ENCODE measurements at regions not wholly inside any gene's neighbourhood (a gene's known extent, or its start where the extent isn't known, plus 50 kb on each side); places are given as distances from the start of the nearest gene placed in this dataset.
"Not testable (repeated sequence)": the region's sequence is repeated elsewhere in the genome, so short reads cannot be mapped to it uniquely, and the experiment has no call there.

GRCh38 chr10:114751856-114752255, 69.7 kb upstream of the FHIP2A start:
- DNase-seq (ENCODE audit: low read depth) = no peak
- TF ChIP-seq, protein P1, sequence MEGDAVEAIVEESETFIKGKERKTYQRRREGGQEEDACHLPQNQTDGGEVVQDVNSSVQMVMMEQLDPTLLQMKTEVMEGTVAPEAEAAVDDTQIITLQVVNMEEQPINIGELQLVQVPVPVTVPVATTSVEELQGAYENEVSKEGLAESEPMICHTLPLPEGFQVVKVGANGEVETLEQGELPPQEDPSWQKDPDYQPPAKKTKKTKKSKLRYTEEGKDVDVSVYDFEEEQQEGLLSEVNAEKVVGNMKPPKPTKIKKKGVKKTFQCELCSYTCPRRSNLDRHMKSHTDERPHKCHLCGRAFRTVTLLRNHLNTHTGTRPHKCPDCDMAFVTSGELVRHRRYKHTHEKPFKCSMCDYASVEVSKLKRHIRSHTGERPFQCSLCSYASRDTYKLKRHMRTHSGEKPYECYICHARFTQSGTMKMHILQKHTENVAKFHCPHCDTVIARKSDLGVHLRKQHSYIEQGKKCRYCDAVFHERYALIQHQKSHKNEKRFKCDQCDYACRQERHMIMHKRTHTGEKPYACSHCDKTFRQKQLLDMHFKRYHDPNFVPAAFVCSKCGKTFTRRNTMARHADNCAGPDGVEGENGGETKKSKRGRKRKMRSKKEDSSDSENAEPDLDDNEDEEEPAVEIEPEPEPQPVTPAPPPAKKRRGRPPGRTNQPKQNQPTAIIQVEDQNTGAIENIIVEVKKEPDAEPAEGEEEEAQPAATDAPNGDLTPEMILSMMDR (conservative IDR thresholded peaks at IDR 0.05; ENCODE audit: low read depth, low read length) = no peak
- H3K4me3 ChIP-seq (ENCODE audit: low read depth, low read length) = no peak overlapping the region

GRCh38 chr10:114752570-114752969, 69.0 kb upstream of the FHIP2A start:
- DNase-seq (ENCODE audit: low read depth); H3K4me3 ChIP-seq (ENCODE audit: low read depth, low read length): not testable (repeated sequence)

GRCh38 chr10:114753126-114753525, 68.5 kb upstream of the FHIP2A start:
- TF ChIP-seq, protein P1 (conservative IDR thresholded peaks at IDR 0.05; ENCODE audit: low read depth, low read length) = no peak
- no peak for DNase-seq (ENCODE audit: low read depth)

DNA sequence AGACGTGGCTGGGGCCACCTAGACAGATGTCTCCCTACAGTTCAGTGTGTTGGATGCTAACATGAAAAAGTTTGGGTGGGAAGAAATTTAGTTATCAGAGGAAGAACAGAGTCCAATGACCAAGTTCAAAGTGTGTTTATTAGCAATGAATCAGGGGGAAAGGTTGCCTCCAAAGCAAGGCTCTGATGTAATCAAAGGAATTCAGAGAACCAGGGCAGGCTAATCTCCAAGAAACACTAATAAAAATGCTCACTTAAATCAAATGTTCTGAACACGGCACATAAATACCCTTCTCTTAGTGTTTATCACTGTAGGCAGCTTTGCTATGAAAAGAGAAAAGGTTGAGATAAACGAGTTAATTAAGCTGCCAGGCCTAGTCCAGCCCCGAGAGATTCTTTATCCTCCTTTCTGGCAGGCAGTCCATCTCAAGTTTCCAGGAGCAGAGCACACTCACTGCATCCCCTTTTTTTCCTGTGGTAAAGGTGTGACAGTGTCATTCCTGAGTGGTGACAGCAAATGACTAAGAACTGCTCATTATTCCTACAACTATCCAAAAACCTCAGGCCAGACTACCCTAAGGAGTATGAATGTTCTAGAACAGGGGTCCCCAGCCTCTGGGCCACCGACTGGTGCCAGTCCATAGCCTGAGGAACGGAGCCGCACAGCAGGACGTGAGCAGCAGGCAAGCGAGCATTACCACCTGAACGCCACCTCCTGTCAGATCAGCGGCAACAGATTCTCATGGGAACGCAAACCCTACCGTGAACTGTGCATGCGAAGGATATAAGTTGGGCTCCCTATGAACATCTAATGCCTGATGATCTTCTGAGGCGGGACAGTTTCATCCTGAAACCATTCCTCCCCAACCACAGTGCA, 66.9 kb upstream of the FHIP2A start:
- TF ChIP-seq, protein P1 (conservative IDR thresholded peaks at IDR 0.05; ENCODE audit: low read depth, low read length) = no peak
- no peak overlapping the region for H3K4me3 ChIP-seq (ENCODE audit: low read depth, low read length)
- peak; percentile 54 for DNase-seq (ENCODE audit: low read depth)

More at GRCh38 chr10:114753126-114753525, 68.5 kb upstream of the FHIP2A start:
- no peak overlapping the region for H3K4me3 ChIP-seq (ENCODE audit: low read depth, low read length)

GRCh38 chr10:114755537-114755936, 66.0 kb upstream of the FHIP2A start:
- DNase-seq (ENCODE audit: low read depth) = no peak
- H3K4me3 ChIP-seq (ENCODE audit: low read depth, low read length) = no peak overlapping the region
- TF ChIP-seq, protein P1 (conservative IDR thresholded peaks at IDR 0.05; ENCODE audit: low read depth, low read length) = no peak

DNA sequence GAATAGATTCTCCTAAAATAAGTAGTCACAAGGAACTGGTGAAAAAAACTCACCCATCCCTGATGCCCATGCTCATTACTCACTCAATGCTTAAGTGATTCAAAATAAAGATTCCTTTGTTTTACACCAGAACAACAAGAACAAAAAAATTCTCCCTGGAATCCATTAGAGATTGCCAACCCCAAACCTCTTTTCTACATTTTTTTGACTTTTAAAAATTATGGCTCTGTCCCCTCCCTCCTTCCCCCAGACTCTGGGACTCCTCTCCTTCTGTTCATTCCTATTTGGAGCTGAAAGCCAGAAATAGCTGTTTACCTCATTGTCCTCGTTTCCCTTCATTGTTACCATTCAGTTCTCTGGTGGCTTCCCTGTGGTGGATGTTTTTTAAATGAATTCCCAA, 63.2 kb upstream of the FHIP2A start:
- no peak overlapping the region for H3K4me3 ChIP-seq (ENCODE audit: low read depth, low read length)
- DNase-seq (ENCODE audit: low read depth) = no peak
- TF ChIP-seq, protein P1 (conservative IDR thresholded peaks at IDR 0.05; ENCODE audit: low read depth, low read length) = no peak

- no peak for DNase-seq (ENCODE audit: low read depth)
- no peak overlapping the region for H3K4me3 ChIP-seq (ENCODE audit: low read depth, low read length)
- TF ChIP-seq, protein P1 (conservative IDR thresholded peaks at IDR 0.05; ENCODE audit: low read depth, low read length) = no peak
Observed at GRCh38 chr10:114761205-114762193, 60.1 kb upstream of the FHIP2A start.

Measured in choroid plexus epithelial cell (primary cell).